HEK293 (cell line): ENCODE measurements at regions not wholly inside any gene's neighbourhood (a gene's known extent, or its start where the extent isn't known, plus 50 kb on each side); places are given as distances from the start of the nearest gene placed in this dataset.
A peak's percentile ranks its signal among the peaks of the same experiment; 100 is the strongest.

Source experiments
- CTCF ChIA-PET: fragments of 350-600 bp; formaldehyde crosslinking; extraction: SDS; loops from one replicate; lab custom pipeline; 2021; ENCODE audit warnings: antibody characterized with exemption; lab: Yijun Ruan, JAX
- POLR2A ChIA-PET: fragments of 300-600 bp; formaldehyde crosslinking; extraction: SDS; loops from one replicate; lab custom pipeline; 2020; ENCODE audit warnings: antibody characterized with exemption, inconsistent platforms; lab: Yijun Ruan, JAX
- H3K27ac ChIP-seq: fragments of 200-500 bp; sonication (Bioruptor generic); 2 replicates; pipeline ENCODE4 v1.5.1; 2014; ENCODE audit warnings: low read depth, low read length, control low read depth, inconsistent platforms; ENCODE audit errors: extremely low read depth
- H3K36me3 ChIP-seq, 2 experiments: fragments of 200-500 bp in 1 of 2; sonication (Bioruptor generic) in 1 of 2; 1 replicate in 1 of 2; 2 replicates in 1 of 2; pipeline ENCODE4 v1.5.1; 2014 to 2017; ENCODE audit warnings: inconsistent platforms in 2 of 2, low read length in 2 of 2; ENCODE audit not compliant: control insufficient read depth in 2 of 2, insufficient read depth in 1 of 2
- H3K4me1 ChIP-seq: fragments of 200-500 bp; sonication (Bioruptor generic); 2 replicates; pipeline ENCODE4 v1.5.1; 2014; ENCODE audit warnings: mild to moderate bottlenecking, low read length, inconsistent platforms; ENCODE audit not compliant: control insufficient read depth, insufficient read depth
- H3K4me3 ChIP-seq: 2 replicates; pipeline ENCODE4 v1.5.1; 2011; ENCODE audit warnings: low read depth, mild to moderate bottlenecking, control low read depth, low read length, moderate library complexity
- H3K9me3 ChIP-seq: fragments of 200-500 bp; sonication (Bioruptor generic); 2 replicates; pipeline ENCODE4 v1.5.1; 2014; ENCODE audit warnings: low read depth, low read length, inconsistent platforms; ENCODE audit not compliant: control insufficient read depth, insufficient read depth
- FEZF1 ChIP-seq: fragments of 450-650 bp; formaldehyde crosslinking; IDR thresholded peaks from 2 replicates; pipeline ENCODE4 v1.5.1; 2016; ENCODE audit warnings: missing biosample characterization, missing genetic modification characterization
- GLI4 ChIP-seq: fragments of 450-650 bp; formaldehyde crosslinking; IDR thresholded peaks from 2 replicates; pipeline ENCODE4 v1.5.1; 2016; ENCODE audit warnings: missing biosample characterization, missing genetic modification characterization
- KLF7 ChIP-seq: fragments of 450-650 bp; formaldehyde crosslinking; IDR thresholded peaks from 2 replicates; pipeline ENCODE4 v1.5.1; 2016; ENCODE audit warnings: missing biosample characterization, missing genetic modification characterization, borderline replicate concordance
- KLF8 ChIP-seq: fragments of 450-650 bp; formaldehyde crosslinking; IDR thresholded peaks from 2 replicates; pipeline ENCODE4 v1.5.1; 2016; ENCODE audit warnings: missing biosample characterization, missing genetic modification characterization
- PRDM1 ChIP-seq: fragments of 450-650 bp; formaldehyde crosslinking; IDR thresholded peaks from 2 replicates; pipeline ENCODE4; 2016; ENCODE audit warnings: missing biosample characterization, missing genetic modification characterization
- PRDM6 ChIP-seq: fragments of 450-650 bp; formaldehyde crosslinking; IDR thresholded peaks from 2 replicates; pipeline ENCODE4 v1.5.1; 2017; ENCODE audit warnings: missing biosample characterization, missing genetic modification characterization
- RBAK ChIP-seq: fragments of 450-650 bp; formaldehyde crosslinking; IDR thresholded peaks from 2 replicates; pipeline ENCODE4 v1.5.1; 2016; ENCODE audit warnings: missing biosample characterization, missing genetic modification characterization
- SP2 ChIP-seq: fragments of 450-650 bp; formaldehyde crosslinking; IDR thresholded peaks from 2 replicates; pipeline ENCODE4 v1.5.1; 2016; ENCODE audit warnings: missing biosample characterization, missing genetic modification characterization
- SP7 ChIP-seq: fragments of 450-650 bp; formaldehyde crosslinking; IDR thresholded peaks from 2 replicates; pipeline ENCODE4 v1.5.1; 2016; ENCODE audit warnings: missing biosample characterization, missing genetic modification characterization
- ZBTB6 ChIP-seq: fragments of 450-650 bp; formaldehyde crosslinking; IDR thresholded peaks from 2 replicates; pipeline ENCODE4 v1.5.1; 2017; ENCODE audit warnings: missing biosample characterization, missing genetic modification characterization
- ZFP3 ChIP-seq: fragments of 450-650 bp; formaldehyde crosslinking; IDR thresholded peaks from 2 replicates; pipeline ENCODE4 v1.5.1; 2016; ENCODE audit warnings: low read depth, missing biosample characterization, missing genetic modification characterization
- ZFP41 ChIP-seq: fragments of 450-650 bp; formaldehyde crosslinking; IDR thresholded peaks from 2 replicates; pipeline ENCODE4 v1.5.1; 2016; ENCODE audit warnings: missing biosample characterization, missing genetic modification characterization, borderline replicate concordance
- ZNF211 ChIP-seq: fragments of 450-650 bp; formaldehyde crosslinking; IDR thresholded peaks from 2 replicates; pipeline ENCODE4 v1.5.1; 2016; ENCODE audit warnings: low read depth, missing biosample characterization, missing genetic modification characterization
- ZNF214 ChIP-seq: fragments of 450-650 bp; formaldehyde crosslinking; IDR thresholded peaks from 2 replicates; pipeline ENCODE4 v1.5.1; 2017; ENCODE audit warnings: missing biosample characterization, mild to moderate bottlenecking, missing genetic modification characterization, borderline replicate concordance
- ZNF404 ChIP-seq: fragments of 450-650 bp; formaldehyde crosslinking; IDR thresholded peaks from 2 replicates; pipeline ENCODE4 v1.5.1; 2017; ENCODE audit warnings: missing biosample characterization, missing genetic modification characterization
- ZNF510 ChIP-seq: fragments of 450-650 bp; formaldehyde crosslinking; IDR thresholded peaks from 2 replicates; pipeline ENCODE4 v1.5.1; 2018; ENCODE audit warnings: mild to moderate bottlenecking, missing genetic modification characterization, missing biosample characterization; ENCODE audit not compliant: insufficient replicate concordance
- ZNF544 ChIP-seq: fragments of 450-650 bp; formaldehyde crosslinking; IDR thresholded peaks from 2 replicates; pipeline ENCODE4 v1.5.0; 2017; ENCODE audit warnings: missing biosample characterization, missing genetic modification characterization
- ZNF548 ChIP-seq: fragments of 450-650 bp; formaldehyde crosslinking; IDR thresholded peaks from 2 replicates; pipeline ENCODE4 v1.5.1; 2016; ENCODE audit warnings: missing biosample characterization, missing genetic modification characterization
- ZNF558 ChIP-seq: fragments of 450-650 bp; formaldehyde crosslinking; IDR thresholded peaks from 2 replicates; pipeline ENCODE4 v1.5.1; 2016; ENCODE audit warnings: missing biosample characterization, missing genetic modification characterization
- ZNF561 ChIP-seq: fragments of 450-650 bp; IDR thresholded peaks from 2 replicates; pipeline ENCODE4 v1.5.1; 2018; ENCODE audit warnings: missing biosample characterization, missing genetic modification characterization, borderline replicate concordance
- ZNF580 ChIP-seq: fragments of 450-650 bp; formaldehyde crosslinking; IDR thresholded peaks from 2 replicates; pipeline ENCODE4 v1.5.1; 2016; ENCODE audit warnings: missing biosample characterization, missing genetic modification characterization
- ZNF596 ChIP-seq: fragments of 450-650 bp; IDR thresholded peaks from 2 replicates; pipeline ENCODE4 v1.5.0; 2018; ENCODE audit warnings: missing biosample characterization, mild to moderate bottlenecking, missing genetic modification characterization, moderate library complexity
- ZNF624 ChIP-seq: fragments of 450-650 bp; formaldehyde crosslinking; IDR thresholded peaks from 2 replicates; pipeline ENCODE4 v1.5.1; 2017; ENCODE audit warnings: missing biosample characterization, missing genetic modification characterization
- ZNF654 ChIP-seq: fragments of 450-650 bp; formaldehyde crosslinking; IDR thresholded peaks from 2 replicates; pipeline ENCODE4 v1.5.1; 2016; ENCODE audit warnings: low read depth, missing biosample characterization, missing genetic modification characterization
- ZNF76 ChIP-seq: fragments of 450-650 bp; formaldehyde crosslinking; IDR thresholded peaks from 2 replicates; pipeline ENCODE4; 2016; ENCODE audit warnings: low read depth, missing biosample characterization, missing genetic modification characterization, borderline replicate concordance
- ZNF837 ChIP-seq: fragments of 450-650 bp; formaldehyde crosslinking; IDR thresholded peaks from 2 replicates; pipeline ENCODE4 v1.5.1; 2016; ENCODE audit warnings: missing biosample characterization, missing genetic modification characterization
- ZSCAN18 ChIP-seq: fragments of 450-650 bp; formaldehyde crosslinking; IDR thresholded peaks from 2 replicates; pipeline ENCODE4 v1.5.1; 2016; ENCODE audit warnings: missing biosample characterization, missing genetic modification characterization
- ZSCAN5A ChIP-seq: fragments of 450-650 bp; formaldehyde crosslinking; IDR thresholded peaks from 2 replicates; pipeline ENCODE4 v1.5.1; 2016; ENCODE audit warnings: missing biosample characterization, missing genetic modification characterization

- CTCF ChIA-PET, result interaction anchor here (0.7 to 1.6 kb wide), 2 partner anchors 12 to 109 kb away, joined by 3 to 4 read pairs; no protein-coding TSS in a partner anchor
- peaks cover 8% of the 10 kb centered on the region for H3K4me1 ChIP-seq
- peak overlapping the region; percentile 21; the same call in 1 of the 2 replicates for H3K27ac ChIP-seq
- 0 out of 2 replicates have a peak, but pooled peaks have one; percentile 27 for TF ChIP-seq FEZF1 (tag by site-specific recombination)
- TF ChIP-seq SP7 (tag by site-specific recombination), result peak; percentile 50
- no peak for TF ChIP-seq ZNF654 (tag by site-specific recombination)
- peak; percentile 47 for TF ChIP-seq PRDM6 (tag by site-specific recombination)
- no peak for TF ChIP-seq RBAK (tag by site-specific recombination)
- H3K36me3 ChIP-seq, result no peaks in the 10 kb centered on the region
- POLR2A ChIA-PET, result no interaction called here
- H3K4me3 ChIP-seq, result no peak overlapping the region
- no peaks in the 10 kb centered on the region for H3K9me3 ChIP-seq
Observed at GRCh38 chr10:121058082-121058481, 206.9 kb downstream of the WDR11 start.

GRCh38 chr10:121059351-121059750 lies 208.2 kb downstream of the WDR11 start:
- POLR2A ChIA-PET, result no interaction called here
- H3K36me3 ChIP-seq, result no peaks in the 10 kb centered on the region
- H3K4me1 ChIP-seq, result peaks cover 8% of the 10 kb centered on the region
- no peak overlapping the region for H3K27ac ChIP-seq
- H3K4me3 ChIP-seq, result no peak overlapping the region
- TF ChIP-seq ZNF214 (tag by site-specific recombination) (no peak), ZNF548 (tag by site-specific recombination) (no peak), GLI4 (tag by site-specific recombination) (no peak), SP7 (tag by site-specific recombination) (no peak), PRDM1 (tag by site-specific recombination) (no peak), ZNF211 (no peak), ZNF561 (no peak), ZNF580 (tag by site-specific recombination) (no peak), ZNF837 (tag by site-specific recombination) (no peak), ZNF624 (no peak), KLF7 (no peak), SP2 (tag by site-specific recombination) (no peak), KLF8 (tag by site-specific recombination) (no peak)
- CTCF ChIA-PET, result no interaction called here
- H3K9me3 ChIP-seq, result no peaks in the 10 kb centered on the region

GRCh38 chr10:121062115-121062514 lies 211.0 kb downstream of the WDR11 start:
- no peaks in the 10 kb centered on the region for H3K36me3 ChIP-seq
- ChIA-PET POLR2A (no interaction called here), CTCF (interaction anchor here (0.7 to 1.1 kb wide), 3 partner anchors 8 to 67 kb away, joined by 3 to 5 read pairs (median 3); no protein-coding TSS in a partner anchor)
- H3K9me3 ChIP-seq, result no peaks in the 10 kb centered on the region
- H3K27ac ChIP-seq, result no peak overlapping the region
- H3K4me1 ChIP-seq, result peaks cover 8% of the 10 kb centered on the region
- no peak overlapping the region for H3K4me3 ChIP-seq
- no peak for TF ChIP-seq ZFP41
- TF ChIP-seq ZNF624, result no peak
- no peak for TF ChIP-seq ZBTB6 (tag by site-specific recombination)
- TF ChIP-seq ZNF76 (tag by site-specific recombination), result no peak
- TF ChIP-seq ZSCAN18 (tag by site-specific recombination), result no peak
- no peak for TF ChIP-seq ZNF404 (tag by site-specific recombination)
- no peak for TF ChIP-seq ZNF544 (tag by site-specific recombination)
- TF ChIP-seq ZFP3 (tag by site-specific recombination), result no peak
- TF ChIP-seq ZNF558 (tag by site-specific recombination), result no peak
- no peak for TF ChIP-seq ZNF548 (tag by site-specific recombination)
- no peak for TF ChIP-seq ZSCAN5A (tag by site-specific recombination)
- TF ChIP-seq ZNF510 (tag by site-specific recombination), result no peak
- TF ChIP-seq ZNF596 (tag by site-specific recombination), result no peak
